ENCODE measurements at regions not wholly inside any gene's neighbourhood (a gene's known extent, or its start where the extent isn't known, plus 50 kb on each side); places are given as distances from the start of the nearest gene placed in this dataset.

- intact Hi-C loops (cut with micrococcal nuclease), result no loop called here
- Mint-ChIP-seq H3K9me3 (peaks cover 4% of the 10 kb centered on the region), H3K27ac (no peak overlapping the region), H3K36me3 (ENCODE audit: low read depth) (no peaks in the 10 kb centered on the region), H3K4me1 (ENCODE audit: low read depth) (no peaks in the 10 kb centered on the region), H3K4me3 (no peak overlapping the region), H3K27me3 (no peaks in the 10 kb centered on the region)
- TF ChIP-seq CTCF (IDR thresholded peaks at IDR 0.05), result no peak
- ChIA-PET CTCF (interaction anchor here (0.8 to 1.4 kb wide), 2 partner anchors 11 kb away, joined by 3 to 4 read pairs; no protein-coding TSS in a partner anchor), POLR2A (no interaction called here)
- ATAC-seq, result no peak
- no peak for DNase-seq
Measured at GRCh38 chr7:132713893-132714292, 137.6 kb upstream of the PLXNA4 start.

- DNase-seq, result peak; percentile 34
- CTCF ChIA-PET, result interaction anchor here (0.9 to 1.4 kb wide), 6 partner anchors 8 to 724 kb away, joined by 3 to 5 read pairs (median 4); no protein-coding TSS in a partner anchor
Measured at GRCh38 chr7:132709971-132710567, 133.8 kb upstream of the PLXNA4 start.

GRCh38 chr7:132708470-132708869 lies 132.2 kb upstream of the PLXNA4 start:
- no peak for TF ChIP-seq CTCF (IDR thresholded peaks at IDR 0.05)
- Mint-ChIP-seq H3K27me3 (no peaks in the 10 kb centered on the region), H3K4me1 (ENCODE audit: low read depth) (no peaks in the 10 kb centered on the region), H3K4me3 (no peak overlapping the region), H3K9me3 (no peaks in the 10 kb centered on the region), H3K36me3 (ENCODE audit: low read depth) (no peaks in the 10 kb centered on the region), H3K27ac (no peak overlapping the region)
- POLR2A ChIA-PET, result no interaction called here
- ATAC-seq, result no peak
- CTCF ChIA-PET, result no interaction called here
- DNase-seq, result no peak
- intact Hi-C loops (cut with micrococcal nuclease), result no loop called here

More at GRCh38 chr7:132709971-132710567, 133.8 kb upstream of the PLXNA4 start:
- peak; percentile 50 for TF ChIP-seq CTCF (IDR thresholded peaks at IDR 0.05)
- ATAC-seq, result no peak
- Mint-ChIP-seq H3K4me3 (no peak overlapping the region), H3K27ac (no peak overlapping the region), H3K36me3 (ENCODE audit: low read depth) (no peaks in the 10 kb centered on the region), H3K27me3 (no peaks in the 10 kb centered on the region), H3K9me3 (no peaks in the 10 kb centered on the region), H3K4me1 (ENCODE audit: low read depth) (no peaks in the 10 kb centered on the region)
- POLR2A ChIA-PET, result no interaction called here
- intact Hi-C loops (cut with micrococcal nuclease), result no loop called here

- Mint-ChIP-seq H3K9me3 (peaks cover 4% of the 10 kb centered on the region), H3K4me3 (no peak overlapping the region), H3K27me3 (no peaks in the 10 kb centered on the region), H3K36me3 (ENCODE audit: low read depth) (no peaks in the 10 kb centered on the region), H3K4me1 (ENCODE audit: low read depth) (no peaks in the 10 kb centered on the region), H3K27ac (no peak overlapping the region)
- intact Hi-C loops (cut with micrococcal nuclease), result no loop called here
- no peak for DNase-seq
- no peak for TF ChIP-seq CTCF (IDR thresholded peaks at IDR 0.05)
- ChIA-PET POLR2A (no interaction called here), CTCF (no interaction called here)
- ATAC-seq, result no peak
Measured at GRCh38 chr7:132705146-132705545, 128.9 kb upstream of the PLXNA4 start.

- ATAC-seq (no peak), DNase-seq (no peak)
- H3K4me1 Mint-ChIP-seq (ENCODE audit: low read depth), result no peaks in the 10 kb centered on the region
- H3K36me3 Mint-ChIP-seq (ENCODE audit: low read depth), result no peaks in the 10 kb centered on the region
- TF ChIP-seq CTCF (IDR thresholded peaks at IDR 0.05), result no peak
- H3K27ac Mint-ChIP-seq, result no peak overlapping the region
- intact Hi-C loops (cut with micrococcal nuclease), result no loop called here
- peaks cover 4% of the 10 kb centered on the region for H3K9me3 Mint-ChIP-seq
- POLR2A ChIA-PET, result no interaction called here
- no peaks in the 10 kb centered on the region for H3K27me3 Mint-ChIP-seq
- no peak overlapping the region for H3K4me3 Mint-ChIP-seq
- CTCF ChIA-PET, result interaction anchor here (1.1 kb wide), 1 partner anchor 10 kb away, joined by 4 read pairs; no protein-coding TSS in a partner anchor
Measured at GRCh38 chr7:132703742-132704141, 127.5 kb upstream of the PLXNA4 start.

All from activated CD8-positive, alpha-beta T cell treated with anti-CD3 and anti-CD28 coated beads for 36 hours (primary cell).